H1 (cell line): ENCODE measurements at regions not wholly inside any gene's neighbourhood (a gene's known extent, or its start where the extent isn't known, plus 50 kb on each side); places are given as distances from the start of the nearest gene placed in this dataset.

Experiments
- CTCF ChIA-PET: fragments of 300-600 bp; sonication (Branson Sonifier 250); formaldehyde crosslinking; loops from one replicate; lab custom pipeline; 2021; ENCODE audit not compliant: partially characterized antibody; lab: Charles Lee
- POLR2A ChIA-PET: fragments of 300-600 bp; sonication (Branson Sonifier 250); formaldehyde crosslinking; loops from one replicate; lab custom pipeline; 2021; ENCODE audit warnings: inconsistent platforms; ENCODE audit not compliant: partially characterized antibody; lab: Charles Lee
- DNase-seq, 2 experiments: peaks; one replicate each; pipeline versions ENCODE4 v3.0.0 to v3.0.0-alpha.2; 2010 to 2022; ENCODE audit warnings: low spot score in 2 of 2, low read depth in 1 of 2, mixed read lengths in 1 of 2
- FAIRE-seq: peaks from 2 replicates; lab custom pipeline; 2011; peaks lifted over from hg19 to GRCh38; lab: Jason Lieb, UNC
- H2AFZ ChIP-seq: 2 replicates; pipeline ENCODE4 v1.8.1; 2012; ENCODE audit warnings: low read length, inconsistent platforms
- H2AK5ac ChIP-seq: 2 replicates; pipeline ENCODE4 v1.6.1; 2013; ENCODE audit warnings: low read depth, low read length
- H2BK120ac ChIP-seq: replicated peaks from 2 replicates; pipeline ENCODE3; 2013; ENCODE audit warnings: low read depth, low read length, inconsistent platforms
- H2BK12ac ChIP-seq: 2 replicates; pipeline ENCODE4 v1.6.1; 2013; ENCODE audit warnings: low read depth, low read length
- H2BK15ac ChIP-seq: 2 replicates; pipeline ENCODE4 v1.6.1; 2013; ENCODE audit warnings: low read length
- H2BK20ac ChIP-seq: 2 replicates; pipeline ENCODE4 v1.6.1; 2013; ENCODE audit warnings: low read length
- H2BK5ac ChIP-seq: 2 replicates; pipeline ENCODE4 v1.6.1; 2013; ENCODE audit warnings: low read depth, low read length
- H3K14ac ChIP-seq: 2 replicates; pipeline ENCODE4 v1.6.1; 2013; ENCODE audit warnings: inconsistent platforms; ENCODE audit not compliant: insufficient read length
- H3K18ac ChIP-seq: 2 replicates; pipeline ENCODE4 v1.6.1; 2013; ENCODE audit warnings: low read length; ENCODE audit errors: extremely low read depth
- H3K23ac ChIP-seq: 2 replicates; pipeline ENCODE4 v1.6.1; 2013; ENCODE audit warnings: inconsistent platforms; ENCODE audit not compliant: insufficient read length
- H3K23me2 ChIP-seq: 2 replicates; pipeline ENCODE4 v1.6.1; 2013; ENCODE audit warnings: low read depth, low read length
- H3K27ac ChIP-seq: 2 replicates; pipeline ENCODE4 v1.6.1; 2011; ENCODE audit warnings: low read depth, low read length, inconsistent platforms
- H3K27me3 ChIP-seq, 4 experiments: replicated peaks in 1 of 4; 1 replicate in 1 of 4; 2 replicates in 3 of 4; pipeline versions ENCODE4 v1.6.1 to v1.8.1; 2011 to 2013; ENCODE audit warnings: low read length in 3 of 4, mild to moderate bottlenecking in 3 of 4, inconsistent platforms in 2 of 4, mixed read lengths in 2 of 4, moderate library complexity in 1 of 4; ENCODE audit not compliant: control insufficient read depth in 3 of 4, insufficient read depth in 3 of 4; ENCODE audit errors: extremely low read depth in 1 of 4
- H3K36me3 ChIP-seq, 4 experiments: 2 replicates each; pipeline versions ENCODE4 v1.6.1 to v1.8.1; 2011 to 2013; ENCODE audit warnings: mild to moderate bottlenecking in 4 of 4, low read length in 3 of 4, moderate library complexity in 2 of 4, control low read depth in 1 of 4, inconsistent platforms in 1 of 4; ENCODE audit not compliant: insufficient read depth in 4 of 4, control insufficient read depth in 2 of 4
- H3K4ac ChIP-seq: replicated peaks from 2 replicates; pipeline ENCODE3; 2013; ENCODE audit warnings: low read length, low read depth, mixed read lengths, inconsistent platforms; ENCODE audit not compliant: insufficient read length
- H3K4me1 ChIP-seq, 4 experiments: replicated peaks in 1 of 4; 1 replicate in 1 of 4; 2 replicates in 3 of 4; pipeline versions ENCODE4 v1.6.1 to v1.8.1; 2011 to 2013; ENCODE audit warnings: low read length in 3 of 4, inconsistent platforms in 2 of 4, mixed read lengths in 1 of 4; ENCODE audit not compliant: insufficient read depth in 4 of 4, control insufficient read depth in 3 of 4
- H3K4me2 ChIP-seq, 2 experiments: 2 replicates each; pipeline versions ENCODE4 v1.6.1 to v1.8.1; 2011 to 2013; ENCODE audit warnings: low read depth in 2 of 2, low read length in 2 of 2, control low read depth in 1 of 2, inconsistent platforms in 1 of 2, mild to moderate bottlenecking in 1 of 2; ENCODE audit not compliant: insufficient read depth in 1 of 2
- H3K4me3 ChIP-seq, 4 experiments: fragments of 200-600, 300-600 bp in 1 of 4; sonication (generic), shearing (Covaris generic), sonication (Bioruptor Twin) in 1 of 4; 2 replicates each; pipeline versions ENCODE4 v1.5.1 to v1.8.1; 2011 to 2016; ENCODE audit warnings: low read length in 4 of 4, low read depth in 3 of 4, control low read depth in 2 of 4, inconsistent platforms in 2 of 4, mild to moderate bottlenecking in 2 of 4, mixed read lengths in 1 of 4, moderate library complexity in 1 of 4; ENCODE audit not compliant: insufficient read depth in 2 of 4; ENCODE audit errors: extremely low read depth in 1 of 4
- H3K56ac ChIP-seq: replicated peaks from 2 replicates; pipeline ENCODE3; 2013; ENCODE audit warnings: low read depth, mild to moderate bottlenecking, mixed read lengths, low read length, inconsistent platforms; ENCODE audit not compliant: insufficient read length
- H3K79me1 ChIP-seq: 2 replicates; pipeline ENCODE4 v1.6.1; 2013; ENCODE audit warnings: low read depth, low read length, control low read depth
- H3K79me2 ChIP-seq, 2 experiments: 2 replicates each; pipeline versions ENCODE4 v1.6.1 to v1.8.1; 2012 to 2013; ENCODE audit warnings: low read length in 2 of 2, mild to moderate bottlenecking in 2 of 2, inconsistent platforms in 1 of 2; ENCODE audit not compliant: insufficient read depth in 2 of 2, control insufficient read depth in 1 of 2
- H3K9ac ChIP-seq, 4 experiments: replicated peaks in 1 of 4; 1 replicate in 1 of 4; 2 replicates in 3 of 4; pipeline versions ENCODE4 v1.6.1 to v1.8.1; 2011 to 2013; ENCODE audit warnings: low read depth in 3 of 4, low read length in 3 of 4, control low read depth in 2 of 4, mild to moderate bottlenecking in 2 of 4, moderate library complexity in 2 of 4, inconsistent platforms in 1 of 4; ENCODE audit errors: extremely low read depth in 1 of 4
- H3K9me3 ChIP-seq, 2 experiments: 2 replicates each; pipeline versions ENCODE4 v1.6.1 to v1.8.1; 2012 to 2013; ENCODE audit warnings: mild to moderate bottlenecking in 2 of 2, moderate library complexity in 2 of 2, control low read depth in 1 of 2, inconsistent platforms in 1 of 2, low read depth in 1 of 2, low read length in 1 of 2, mixed read lengths in 1 of 2; ENCODE audit not compliant: insufficient read depth in 2 of 2
- H4K20me1 ChIP-seq, 2 experiments: replicated peaks in 1 of 2; 2 replicates each; pipeline versions ENCODE3 to v1.8.1; 2011 to 2013; ENCODE audit warnings: inconsistent platforms in 2 of 2, low read length in 2 of 2, mild to moderate bottlenecking in 1 of 2; ENCODE audit not compliant: insufficient read depth in 2 of 2, control insufficient read depth in 1 of 2
- H4K5ac ChIP-seq: 2 replicates; pipeline ENCODE4 v1.6.1; 2013; ENCODE audit warnings: low read length, low read depth, mixed read lengths, inconsistent platforms; ENCODE audit not compliant: insufficient read length
- H4K8ac ChIP-seq: 2 replicates; pipeline ENCODE4 v1.8.0; 2013; ENCODE audit warnings: mild to moderate bottlenecking, moderate library complexity, low read length, inconsistent platforms; ENCODE audit not compliant: insufficient read depth; ENCODE audit errors: extremely low read depth
- H4K91ac ChIP-seq: replicated peaks from 2 replicates; pipeline ENCODE3; 2013; ENCODE audit warnings: low read length, mixed read lengths, inconsistent platforms; ENCODE audit not compliant: insufficient read length
- ASH2L ChIP-seq: fragments of 200-600, 300-600 bp; sonication (generic); IDR thresholded peaks from one replicate; pipeline ENCODE4 v1.7.1; 2017; ENCODE audit warnings: low read length
- BRCA1 ChIP-seq: IDR thresholded peaks from 2 replicates; pipeline ENCODE4 v1.6.1; 2012; ENCODE audit warnings: low read depth, low read length, improper control_type of control experiment
- CBX8 ChIP-seq: fragments of 300-800, 300-1000 bp; sonication (generic); IDR thresholded peaks from 2 replicates; pipeline ENCODE4 v1.7.1; 2016; ENCODE audit warnings: low read depth, low read length, borderline replicate concordance
- CREB1 ChIP-seq: IDR thresholded peaks from 2 replicates; pipeline ENCODE4 v1.6.1; 2012; ENCODE audit warnings: inconsistent platforms
- EGR1 ChIP-seq: IDR thresholded peaks from 2 replicates; pipeline ENCODE4 v1.6.1; 2011; ENCODE audit warnings: low read depth, low read length, borderline replicate concordance
- MAFK ChIP-seq: IDR thresholded peaks from 2 replicates; pipeline ENCODE4 v1.6.1; 2012; ENCODE audit warnings: low read depth, mild to moderate bottlenecking, improper control_type of control experiment, low read length
- PHF8 ChIP-seq: fragments of 200-600 bp; sonication (generic); conservative IDR thresholded peaks from 2 replicates; pipeline ENCODE4 v1.7.1; 2012; ENCODE audit warnings: low read depth, mild to moderate bottlenecking, inconsistent platforms, low read length, moderate library complexity
- RAD21 ChIP-seq, 2 experiments: IDR thresholded peaks in 1 of 2; conservative IDR thresholded peaks in 1 of 2; 2 replicates each; pipeline ENCODE4 v1.6.1; 2011; ENCODE audit warnings: low read depth in 2 of 2, low read length in 2 of 2, improper control_type of control experiment in 1 of 2, inconsistent platforms in 1 of 2, mild to moderate bottlenecking in 1 of 2, moderate library complexity in 1 of 2
- RBBP5 ChIP-seq: IDR thresholded peaks from 2 replicates; pipeline ENCODE4 v1.7.1; 2012; ENCODE audit warnings: low read depth, mild to moderate bottlenecking, inconsistent platforms, low read length, moderate library complexity, borderline replicate concordance
- SIX5 ChIP-seq: IDR thresholded peaks from 2 replicates; pipeline ENCODE4 v1.6.1; 2011; ENCODE audit warnings: mild to moderate bottlenecking, low read depth, low read length
- SP2 ChIP-seq: IDR thresholded peaks from 2 replicates; pipeline ENCODE4 v1.6.1; 2012; ENCODE audit warnings: mild to moderate bottlenecking, low read length, inconsistent platforms
- TAF1 ChIP-seq: IDR thresholded peaks from 2 replicates; pipeline ENCODE4 v1.6.1; 2011; ENCODE audit warnings: mild to moderate bottlenecking, low read depth, low read length
- TCF12 ChIP-seq: IDR thresholded peaks from 2 replicates; pipeline ENCODE4 v1.6.1; 2011; ENCODE audit warnings: low read depth, mild to moderate bottlenecking, low read length
- USF2 ChIP-seq: IDR thresholded peaks from 2 replicates; pipeline ENCODE4 v1.6.1; 2011; ENCODE audit warnings: low read length, improper control_type of control experiment
- YY1 ChIP-seq: IDR thresholded peaks from 2 replicates; pipeline ENCODE4 v1.6.1; 2011; ENCODE audit warnings: low read depth, mild to moderate bottlenecking, low read length
- WGBS, 2 experiments: shearing (Covaris generic) in 1 of 2; methylation state at CpG; one replicate each; pipeline versions ENCODE4 v1.1.6 to v1.1.7; 2013 to 2015; ENCODE audit warnings: low lambda C conversion rate in 2 of 2, mixed read lengths in 2 of 2, inconsistent platforms in 1 of 2, low coverage in 1 of 2, missing lambda C conversion rate in 1 of 2; ENCODE audit not compliant: insufficient replicate concordance in 2 of 2, insufficient coverage in 1 of 2, insufficient read length in 1 of 2; ENCODE audit errors: extremely low coverage in 1 of 2, missing lambda C conversion rate in 1 of 2; 5-methylcytosine and 5-hydroxymethylcytosine counted together

- Histone ChIP-seq H3K36me3 (no peaks in the 10 kb centered on the region), H3K56ac (no peak overlapping the region), H3K23ac (no peak overlapping the region), H4K5ac (no peak overlapping the region), H4K8ac (no peak overlapping the region), H2BK20ac (no peak overlapping the region), H4K20me1 (no peaks in the 10 kb centered on the region), H3K4me2 (no peak overlapping the region), H2AK5ac (no peak overlapping the region), H2BK12ac (no peak overlapping the region), H3K4me3 (no peak overlapping the region), H3K27me3 (no peaks in the 10 kb centered on the region; a peak in 2 of 7 replicates), H3K79me2 (no peaks in the 10 kb centered on the region), H3K23me2 (no peaks in the 10 kb centered on the region), H2BK5ac (no peak overlapping the region), H2AFZ (no peak overlapping the region), H2BK120ac (no peak overlapping the region), H3K14ac (no peak overlapping the region), H3K18ac (no peak overlapping the region), H2BK15ac (no peak overlapping the region), H3K79me1 (no peaks in the 10 kb centered on the region), H4K91ac (no peak overlapping the region), H3K9ac (no peak overlapping the region), H3K4ac (no peak overlapping the region), H3K4me1 (no peaks in the 10 kb centered on the region), H3K9me3 (no peaks in the 10 kb centered on the region), H3K27ac (no peak overlapping the region)
- TF ChIP-seq TAF1 (no peak), TCF12 (no peak), EGR1 (no peak), SP2 (no peak), BRCA1 (no peak), RAD21 (IDR thresholded peaks at IDR 0.05 in 1 of 2, conservative IDR thresholded peaks at IDR 0.05 in 1 of 2; ENCODE audit: low read depth in 2 of 2, low read length in 2 of 2) (no peak), PHF8 (no peak), ASH2L (no peak), YY1 (no peak), RBBP5 (no peak), CREB1 (no peak), SIX5 (no peak), MAFK (no peak), CBX8 (no peak), USF2 (no peak)
- POLR2A ChIA-PET = no interaction called here
- CTCF ChIA-PET = interaction anchor here (0.6 to 1.3 kb wide), 8 partner anchors 9 to 540 kb away, joined by 3 to 4 read pairs (median 3); no protein-coding TSS in a partner anchor
- FAIRE-seq (no peak), DNase-seq (no peak)
- WGBS, 2 experiments = 87% methylated on average over 2 of the region's 2 CpGs; no CpG with 5 or more reads in 1 of the 2 experiments
These were observed 215.3 kb upstream of the PTGFR start for GRCh38 chr1:78275456-78275855.
